ENCODE measurements at regions not wholly inside any gene's neighbourhood (a gene's known extent, or its start where the extent isn't known, plus 50 kb on each side); places are given as distances from the start of the nearest gene placed in this dataset.

DNA sequence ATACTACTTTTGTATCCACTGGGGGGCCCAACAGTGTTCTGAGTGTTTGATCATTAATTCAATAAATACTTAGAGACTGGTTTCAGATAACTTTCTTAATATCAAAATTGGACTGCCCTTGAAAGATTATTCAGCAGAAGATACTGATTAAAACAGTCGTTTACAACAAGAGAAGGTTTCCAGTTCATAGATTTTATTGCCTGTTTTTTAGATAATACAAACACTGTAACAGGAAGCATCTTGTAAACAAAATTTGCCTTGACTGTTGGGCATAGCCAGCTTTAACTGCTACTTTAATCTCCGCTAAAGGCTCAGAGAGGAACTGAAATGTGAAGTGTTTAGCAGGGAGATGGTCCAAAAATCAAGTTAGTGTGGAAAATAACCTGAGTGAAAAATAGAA, 1168.7 kb upstream of the NUDT12 start:
- DNase-seq (ENCODE audit: low spot score) = no peak

DNA sequence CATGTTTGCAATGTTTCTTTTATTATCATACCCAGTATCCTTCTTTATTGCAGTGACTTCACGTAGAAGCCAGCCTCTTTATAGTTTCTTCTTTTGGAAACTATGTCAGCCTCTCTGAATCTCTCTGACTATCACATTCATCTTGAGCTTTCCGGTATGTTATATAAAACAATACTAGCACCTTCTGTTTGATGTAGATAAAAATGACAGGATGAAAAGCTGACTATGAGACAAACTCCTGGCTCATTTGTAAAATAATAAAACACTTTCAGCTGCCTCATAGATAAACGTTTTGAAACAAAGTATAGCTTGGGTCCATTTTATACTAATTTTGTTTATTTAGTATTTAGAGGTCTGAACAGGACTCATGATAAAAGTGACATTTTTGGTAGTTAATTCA, 1145.4 kb upstream of the NUDT12 start:
- DNase-seq (ENCODE audit: low spot score) = no peak

DNA sequence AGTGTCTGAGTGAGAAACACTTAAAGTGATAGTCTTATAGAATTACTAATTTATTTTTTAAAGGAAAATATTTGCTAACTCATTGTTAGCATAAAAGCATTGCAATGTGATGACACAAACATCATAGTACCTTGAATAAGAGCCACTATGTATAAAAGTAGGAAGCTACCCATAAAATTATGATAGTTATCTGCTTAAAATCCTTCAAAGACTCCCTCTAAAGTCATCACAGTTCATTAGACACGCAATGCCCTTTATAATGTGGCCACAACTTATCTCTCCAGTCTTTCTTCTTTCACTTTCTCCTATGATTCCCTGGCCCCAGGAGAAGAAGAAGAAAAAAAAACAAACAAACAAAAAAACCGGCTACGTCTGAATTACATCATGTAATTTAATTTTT, 1144.0 kb upstream of the NUDT12 start:
- DNase-seq (ENCODE audit: low spot score) = no peak

DNA sequence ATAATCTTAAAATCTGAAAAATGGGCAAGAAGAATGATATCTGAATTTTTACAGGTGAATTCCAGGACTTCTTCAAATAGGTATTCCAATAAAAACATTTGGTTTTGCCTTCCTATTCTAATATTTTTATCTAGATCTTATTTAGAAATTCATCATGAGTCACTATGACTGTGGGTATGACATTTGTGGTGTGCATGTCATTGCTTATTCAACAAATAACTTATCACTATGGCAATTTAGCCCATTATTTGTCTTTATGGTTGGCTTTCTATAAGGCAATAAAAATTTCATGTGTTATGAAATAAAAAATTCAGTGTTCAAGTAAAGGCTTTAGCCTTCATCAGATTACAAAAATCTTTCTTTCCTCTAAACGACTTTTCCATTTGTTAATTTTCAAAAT, 1139.6 kb upstream of the NUDT12 start:
- no peak for DNase-seq (ENCODE audit: low spot score)

DNA sequence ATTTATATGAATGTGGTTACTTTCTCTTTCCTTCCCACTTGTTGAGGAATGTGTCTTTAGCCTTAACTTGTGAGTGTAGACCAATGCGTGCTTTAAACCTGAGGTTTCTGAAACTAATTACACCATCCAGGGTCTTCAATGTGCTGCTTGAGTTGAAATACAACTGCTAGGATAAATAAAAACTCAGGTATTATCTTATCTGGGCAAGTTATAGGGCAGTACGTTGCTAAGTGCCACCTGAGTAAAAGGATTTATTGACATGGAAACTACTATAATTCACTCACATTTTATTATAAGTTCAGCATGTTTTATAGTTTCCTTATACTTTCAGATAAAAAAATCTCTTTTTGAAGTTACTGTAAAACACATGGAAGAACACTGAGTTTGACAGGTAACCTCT, 1136.8 kb upstream of the NUDT12 start:
- no peak for DNase-seq (ENCODE audit: low spot score)

DNA sequence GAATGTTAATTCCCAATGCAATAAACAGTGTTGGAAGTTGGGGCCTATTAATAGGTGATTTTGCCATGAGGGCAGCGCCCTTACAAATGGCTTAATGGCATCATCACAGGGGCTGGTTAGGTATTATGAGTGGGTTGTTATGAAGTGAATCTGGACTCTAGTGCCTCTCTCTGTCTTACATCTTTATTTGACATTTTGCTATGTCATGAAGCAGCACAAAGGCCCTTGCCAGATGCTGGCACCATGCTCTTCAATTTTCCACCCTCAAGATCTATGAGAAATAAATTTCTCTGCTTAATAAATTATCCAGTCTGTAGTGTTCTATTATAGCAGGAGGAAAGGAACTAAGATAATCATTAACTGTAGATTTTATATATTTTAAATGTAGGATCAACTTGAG, 1098.7 kb upstream of the NUDT12 start:
- DNase-seq (ENCODE audit: low spot score) = no peak

DNA sequence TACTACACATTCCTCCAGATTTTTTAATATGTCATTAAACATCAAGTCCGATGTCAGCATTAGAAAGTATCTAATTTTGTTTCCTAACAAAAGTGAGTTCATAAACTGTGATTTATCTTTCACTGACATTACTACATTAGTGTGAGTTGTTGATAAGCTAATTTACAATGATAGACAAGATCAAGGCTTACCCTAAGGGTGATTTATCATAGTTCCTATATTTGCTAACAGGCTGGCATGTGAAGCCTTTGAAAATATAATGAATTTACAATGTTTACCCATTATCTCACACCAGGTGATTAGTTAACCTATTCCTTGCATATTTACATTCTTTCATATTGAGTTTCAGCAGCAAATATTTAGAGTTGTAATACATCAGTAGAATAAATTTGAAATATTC, 1096.9 kb upstream of the NUDT12 start:
- no peak for DNase-seq (ENCODE audit: low spot score)

DNA sequence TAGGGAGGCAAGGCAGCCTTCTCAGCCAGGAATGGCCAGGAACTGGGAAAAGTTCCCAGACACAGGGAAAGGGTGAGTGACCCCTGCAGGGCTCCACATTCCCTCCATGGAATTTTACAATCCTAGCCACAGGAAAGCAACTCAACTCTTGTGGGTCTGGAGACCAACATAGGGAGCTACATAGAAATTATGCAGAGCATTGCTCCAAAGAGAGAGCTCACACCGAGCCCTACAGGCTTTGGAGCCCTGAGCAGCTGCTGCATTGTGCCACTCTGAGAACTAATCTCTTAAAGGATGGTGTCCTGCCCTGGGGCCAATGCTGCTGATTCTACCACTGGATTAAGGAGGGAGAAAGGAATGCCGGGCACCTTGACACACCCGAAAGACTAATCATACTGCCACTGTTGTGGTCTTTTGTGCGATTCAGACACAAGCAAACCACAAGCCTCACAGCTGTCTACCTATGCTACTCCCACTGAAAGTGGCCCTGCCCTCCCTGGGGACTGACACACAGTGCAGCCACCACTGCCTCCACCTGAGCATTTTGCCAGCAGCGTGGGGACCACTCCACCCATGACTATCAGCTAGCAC, 1089.8 kb upstream of the NUDT12 start:
- no peak for DNase-seq (ENCODE audit: low spot score)

DNA sequence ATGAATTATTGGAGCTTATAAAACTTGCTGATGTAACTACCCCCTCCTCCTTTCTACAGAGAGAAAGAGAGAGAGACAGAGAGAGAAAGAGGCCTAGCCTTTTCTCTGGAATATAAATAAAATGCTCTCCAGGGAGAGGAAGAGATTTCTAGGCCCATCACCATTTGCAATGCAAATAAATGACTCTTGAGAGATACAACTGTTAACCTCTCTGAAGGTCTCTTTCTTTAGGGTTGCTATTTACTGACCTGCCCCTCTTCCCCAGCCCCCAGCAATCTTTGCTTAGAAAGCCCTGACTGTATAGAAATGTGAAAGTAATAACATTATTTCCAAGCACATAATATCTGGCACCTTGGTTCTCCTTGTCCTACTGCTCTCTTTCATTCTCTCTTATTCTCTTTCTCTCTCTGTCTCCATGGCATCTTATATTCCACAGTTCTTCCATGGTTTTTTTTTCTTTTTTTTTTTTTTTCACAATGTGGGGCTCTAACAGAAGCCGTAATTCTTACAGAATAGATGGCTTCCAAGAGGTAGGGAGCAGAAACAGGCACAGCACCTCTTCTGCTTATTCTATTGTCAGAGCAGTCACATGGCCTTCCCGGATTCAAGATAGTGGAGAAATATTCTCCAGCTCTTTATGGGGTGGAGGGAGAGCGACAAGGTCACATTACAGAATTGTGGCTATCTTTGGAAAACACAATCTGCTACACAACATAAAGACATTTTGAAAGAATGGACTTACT, 1087.9 kb upstream of the NUDT12 start:
- no peak for DNase-seq (ENCODE audit: low spot score)

DNA sequence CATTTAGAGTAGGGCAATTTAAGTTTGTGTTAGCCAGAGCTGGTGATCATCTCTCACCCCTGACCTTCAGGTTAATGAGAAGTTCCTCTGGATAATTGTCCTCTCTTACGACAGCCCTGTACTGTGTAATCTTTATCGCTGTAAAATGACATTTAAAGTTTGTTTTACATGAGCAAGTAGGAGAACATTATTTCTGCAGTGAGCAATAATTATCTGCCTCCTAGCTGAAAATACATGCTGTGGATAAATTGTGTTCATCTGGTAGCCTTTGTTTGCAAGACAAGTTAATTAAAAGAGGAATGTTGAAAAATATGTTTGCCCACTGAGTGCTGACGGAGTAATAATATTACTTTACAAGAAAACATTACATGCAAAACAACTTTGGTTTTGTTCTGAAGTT, 1083.8 kb upstream of the NUDT12 start:
- DNase-seq (ENCODE audit: low spot score) = no peak

DNA sequence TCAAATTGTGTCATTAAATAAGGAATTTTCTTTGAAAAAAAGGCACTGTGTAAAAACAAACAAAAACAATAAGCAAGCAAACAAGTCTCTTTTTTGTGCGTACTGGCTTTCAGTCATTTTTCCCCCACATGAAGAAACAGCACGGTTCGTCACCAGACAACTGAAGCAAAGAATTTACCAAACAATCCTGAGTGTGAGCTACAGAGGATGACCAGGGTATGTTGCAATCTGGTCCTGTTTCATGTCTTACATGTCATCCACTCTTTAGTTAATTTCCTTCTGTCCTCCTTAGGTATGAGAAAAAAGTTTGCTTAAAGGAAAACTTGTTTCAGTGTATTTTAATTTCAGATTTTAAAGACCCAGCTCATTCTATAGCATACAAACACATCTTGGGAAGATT, 1080.7 kb upstream of the NUDT12 start:
- no peak for DNase-seq (ENCODE audit: low spot score)

DNA sequence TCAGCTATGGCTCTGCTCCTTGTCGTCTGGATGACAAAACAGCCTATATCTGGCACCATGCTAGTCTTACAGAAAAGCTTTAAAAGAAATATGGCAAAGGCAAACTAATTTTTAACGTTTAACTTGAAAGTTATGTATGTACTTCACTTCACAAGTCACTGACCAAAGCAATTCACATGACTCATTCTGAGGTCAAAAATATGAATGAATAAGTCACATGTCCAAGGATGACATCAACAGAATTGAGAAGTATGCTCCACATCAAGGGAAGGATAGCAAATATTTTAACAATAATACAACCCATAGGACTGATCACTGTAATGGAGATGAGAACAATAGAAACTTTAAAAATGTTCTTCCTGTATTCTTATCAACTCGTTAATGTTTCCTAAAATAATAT, 1072.6 kb upstream of the NUDT12 start:
- DNase-seq (ENCODE audit: low spot score) = no peak

DNA sequence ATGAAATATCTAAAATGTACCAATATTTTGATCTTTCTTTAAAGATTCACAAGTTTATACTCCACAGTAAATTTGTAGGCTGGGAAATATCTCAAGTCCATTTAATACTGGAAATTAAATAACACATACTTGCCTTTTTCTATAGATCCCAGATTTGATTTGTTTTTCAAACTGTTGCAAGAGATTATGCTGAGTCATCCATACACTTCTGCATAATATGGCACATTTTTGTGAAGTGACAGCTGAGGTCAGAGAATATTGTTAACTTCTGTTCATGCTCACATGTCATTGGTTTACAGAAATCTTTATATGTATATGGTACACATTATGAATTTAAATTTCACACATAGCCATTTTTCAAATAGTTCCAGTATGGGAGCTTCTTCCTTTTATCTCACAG, 1066.3 kb upstream of the NUDT12 start:
- DNase-seq (ENCODE audit: low spot score) = no peak

DNA sequence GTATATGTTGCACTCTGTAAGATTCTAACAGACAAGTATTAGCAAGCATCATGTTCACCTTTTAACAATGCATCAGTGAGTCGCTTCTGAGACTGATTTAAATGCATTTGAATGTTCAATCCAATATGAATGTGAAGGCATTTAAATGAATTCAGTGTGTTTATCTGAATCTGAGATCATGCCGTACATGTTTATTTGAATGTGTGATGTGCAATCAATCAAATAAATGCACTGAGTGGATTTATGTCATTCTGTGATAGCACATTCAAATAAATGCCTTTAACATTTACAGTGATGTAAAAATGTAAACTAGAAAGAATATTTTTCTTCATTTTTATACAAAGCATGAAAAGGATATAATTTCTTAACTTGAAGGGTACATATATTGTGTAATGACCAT, 1063.5 kb upstream of the NUDT12 start:
- DNase-seq (ENCODE audit: low spot score) = no peak

DNA sequence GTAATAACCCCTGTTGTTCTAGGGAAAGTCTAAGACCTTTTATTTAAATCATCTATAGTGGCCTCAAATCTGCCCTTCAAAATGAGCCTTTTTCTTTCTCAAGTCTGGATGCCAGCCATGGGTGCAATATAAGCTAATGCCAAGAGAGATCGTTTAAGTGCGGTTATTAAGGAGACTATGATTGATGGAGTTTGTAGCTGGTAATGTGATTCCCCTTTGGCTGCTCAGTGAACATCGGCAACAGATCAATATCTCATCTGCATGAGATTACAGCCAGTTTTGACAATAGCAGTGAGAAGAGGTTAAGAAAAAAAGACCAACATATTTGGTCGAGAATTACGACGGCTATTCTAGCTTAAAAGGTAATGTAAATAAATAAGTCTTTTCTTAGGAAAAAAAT, 1049.4 kb upstream of the NUDT12 start:
- DNase-seq (ENCODE audit: low spot score) = no peak

DNA sequence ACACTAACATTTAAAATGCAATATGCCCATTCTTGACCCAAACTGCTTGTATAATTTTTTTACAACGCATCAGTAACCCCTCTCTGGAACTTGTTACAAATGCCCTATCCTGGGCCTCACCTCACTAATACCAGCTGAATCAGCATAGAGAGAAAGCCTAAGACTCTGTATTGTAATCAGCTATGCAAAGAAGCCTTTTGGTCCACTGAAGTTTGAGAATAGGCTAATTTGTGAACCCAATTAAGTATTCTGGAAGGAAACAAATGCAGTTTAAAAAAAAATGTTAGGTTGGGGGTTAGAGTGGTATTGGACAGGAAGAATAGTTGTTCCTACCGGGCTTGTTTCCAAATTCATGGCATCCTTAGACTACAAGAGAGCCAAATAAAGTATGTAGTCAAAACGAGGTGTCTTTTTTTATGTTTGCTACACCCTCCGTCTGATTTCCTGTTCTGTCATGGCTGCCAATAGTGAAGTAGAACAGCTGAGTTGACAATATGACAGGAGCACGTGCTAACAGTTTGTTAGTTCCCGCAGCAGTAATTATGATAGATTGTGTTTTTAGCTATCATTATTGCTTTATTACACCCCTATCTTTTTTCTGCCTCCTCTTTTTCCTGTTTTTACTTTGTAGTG, 1048.7 kb upstream of the NUDT12 start:
- no peak for DNase-seq (ENCODE audit: low spot score)

DNA sequence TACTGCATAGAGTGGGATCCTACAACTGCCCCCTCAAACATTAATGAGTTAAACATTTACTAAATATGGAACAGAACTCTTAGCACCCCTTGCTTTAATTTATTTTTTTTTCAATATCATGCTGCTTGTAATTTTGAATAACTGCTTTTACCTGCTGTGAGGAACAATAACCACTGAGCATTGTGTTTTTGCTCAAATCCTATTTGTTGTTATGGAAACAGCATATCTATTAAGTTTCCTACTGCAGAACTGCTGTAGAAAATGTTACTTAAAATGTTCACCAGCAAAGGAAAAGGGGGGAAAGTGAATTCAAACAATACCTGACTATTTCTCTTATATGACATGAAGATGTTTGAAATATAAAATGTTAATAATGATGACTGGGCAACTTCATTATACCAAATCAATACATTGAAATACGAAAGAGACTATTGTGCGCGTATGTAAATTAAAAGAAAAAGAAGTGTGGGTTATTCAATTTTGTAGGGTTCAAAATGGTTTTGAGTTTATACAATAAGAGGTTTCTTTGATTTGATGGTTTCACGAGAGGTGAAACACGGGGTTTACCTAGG, 1043.8 kb upstream of the NUDT12 start:
- DNase-seq (ENCODE audit: low spot score) = no peak

DNA sequence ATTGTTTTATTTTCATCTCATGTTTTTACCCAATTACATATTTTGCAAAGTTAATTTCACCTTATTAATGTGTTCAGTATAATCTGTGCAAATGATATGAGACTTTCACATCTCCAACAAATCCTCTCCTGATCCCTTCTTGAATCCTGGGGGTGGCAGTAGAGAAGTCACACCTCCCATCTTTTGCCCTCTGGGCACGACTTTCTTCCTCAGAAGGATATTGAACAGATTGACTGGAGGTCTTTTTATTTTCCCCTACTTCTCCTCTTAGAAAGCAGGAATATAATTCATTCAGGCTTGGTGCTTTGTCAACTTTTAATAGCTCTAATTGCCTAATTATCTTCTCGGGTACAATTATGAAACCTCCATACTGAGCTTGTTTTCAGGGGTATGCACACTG, 1037.1 kb upstream of the NUDT12 start:
- no peak for DNase-seq (ENCODE audit: low spot score)

DNA sequence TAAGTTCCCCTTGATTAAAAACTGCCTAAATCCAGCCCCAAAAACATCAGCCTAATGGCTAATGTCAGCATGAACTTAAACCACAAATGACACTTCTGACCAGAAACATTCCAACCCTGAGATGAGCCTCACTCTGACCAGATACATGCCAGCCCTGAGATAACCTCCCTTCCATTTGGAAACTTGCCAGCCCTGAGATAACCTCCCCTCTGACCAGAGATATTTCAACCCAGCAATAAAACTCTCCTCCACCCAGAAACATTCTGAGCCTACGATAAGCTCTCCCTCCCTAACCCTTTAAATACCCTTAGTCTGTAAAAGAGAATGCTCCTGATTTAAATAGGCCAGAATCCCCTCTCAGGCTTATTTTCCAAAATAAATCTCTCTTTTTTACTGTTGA, 1035.7 kb upstream of the NUDT12 start:
- DNase-seq (ENCODE audit: low spot score) = no peak

DNA sequence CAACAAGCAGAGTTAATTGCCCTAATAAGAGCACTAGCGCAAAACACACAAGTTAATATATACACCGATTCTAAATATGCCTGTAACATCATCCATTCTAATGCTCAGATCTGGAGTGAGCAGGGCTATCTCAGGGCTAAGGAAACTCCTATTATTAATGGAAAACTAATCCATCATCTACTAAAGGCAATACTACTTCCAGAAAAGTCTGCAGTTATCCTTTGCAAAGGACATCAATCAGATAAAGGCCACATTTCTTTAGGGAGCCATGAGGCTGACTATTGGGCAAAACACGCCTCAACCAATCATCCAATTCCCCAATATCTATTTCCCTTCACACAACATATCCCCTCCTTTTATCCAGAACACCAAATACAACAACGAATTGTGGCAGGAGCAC, 1032.3 kb upstream of the NUDT12 start:
- DNase-seq (ENCODE audit: low spot score) = no peak

DNA sequence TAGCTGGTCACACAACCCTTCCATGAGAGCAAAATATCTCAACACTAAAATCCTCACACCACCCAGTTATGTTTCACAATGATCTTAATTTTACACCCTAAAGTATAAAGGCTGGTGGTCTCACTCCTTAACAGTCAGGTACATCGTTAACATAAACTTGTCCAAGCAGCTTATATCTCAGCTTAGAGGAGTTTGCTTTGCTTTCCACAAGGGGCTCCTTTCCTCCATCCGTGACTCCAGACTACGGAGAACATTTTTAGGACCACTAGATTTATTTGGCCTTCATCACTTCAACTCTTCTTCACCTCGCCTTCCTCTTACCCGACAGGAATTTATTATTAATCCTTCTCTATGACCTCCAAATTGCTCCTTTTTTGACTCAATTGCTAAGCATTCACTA, 1014.1 kb upstream of the NUDT12 start:
- no peak for DNase-seq (ENCODE audit: low spot score)

DNA sequence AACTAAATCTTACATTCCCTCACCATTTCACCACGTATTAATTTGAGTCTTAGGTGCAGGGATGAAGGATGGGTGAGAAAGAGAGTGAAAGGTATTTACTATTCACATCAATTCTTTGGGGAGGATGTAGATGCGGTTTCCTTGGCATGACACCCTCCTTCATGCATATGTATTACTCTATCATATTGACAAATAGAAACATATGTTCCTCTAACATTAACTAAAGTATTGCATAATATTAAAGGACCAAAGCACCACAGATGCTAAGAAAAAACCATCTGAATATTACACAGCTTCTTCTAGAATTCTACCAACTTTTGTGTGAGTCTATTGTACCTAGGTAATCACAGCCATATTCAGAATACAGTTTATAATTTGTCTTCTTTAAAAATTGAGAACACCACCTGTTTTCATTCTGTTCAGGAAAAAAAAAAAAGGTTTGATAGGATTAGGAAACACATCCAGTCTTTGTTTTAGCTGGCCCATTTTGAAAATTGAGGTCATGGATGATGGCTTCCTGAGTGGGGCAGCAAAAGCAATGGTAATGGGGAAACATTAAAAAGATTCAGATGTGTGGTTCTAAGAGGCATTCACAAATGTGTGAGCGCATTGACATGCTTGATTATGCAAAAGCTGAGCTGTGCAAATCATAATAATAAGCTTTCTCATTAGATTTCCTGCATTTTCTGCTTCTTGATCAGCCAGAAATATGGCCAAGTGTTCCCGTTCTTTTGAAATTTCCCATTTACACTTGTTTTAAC, 1011.5 kb upstream of the NUDT12 start:
- no peak for DNase-seq (ENCODE audit: low spot score)

DNA sequence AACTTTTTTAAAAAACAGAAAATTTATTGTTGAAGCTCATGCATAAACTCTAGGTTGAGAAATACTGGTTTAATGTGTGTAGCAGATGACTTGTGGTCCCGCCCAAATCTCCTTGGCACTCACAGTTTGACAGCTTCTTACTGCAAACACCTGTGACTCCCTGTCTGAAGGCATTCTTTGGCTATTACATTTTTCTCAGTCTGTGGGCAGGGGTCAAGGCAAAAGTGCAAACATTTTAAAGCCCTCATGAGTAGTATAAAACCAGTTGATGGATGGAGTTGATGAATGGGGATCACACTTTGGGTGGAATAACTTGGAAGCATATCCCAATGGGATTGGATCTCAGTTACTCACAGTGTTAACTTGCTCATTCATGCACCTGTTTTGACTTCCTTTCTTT, 1007.0 kb upstream of the NUDT12 start:
- DNase-seq (ENCODE audit: low spot score) = no peak

All from hematopoietic multipotent progenitor cell treated with erythropoietin and hydrocortisone succinate and interleukin-3 and kit ligand, for 17 days (in vitro differentiated cells).